CD4-positive, alpha-beta T cell (primary cell): ENCODE measurements at regions not wholly inside any gene's neighbourhood (a gene's known extent, or its start where the extent isn't known, plus 50 kb on each side); places are given as distances from the start of the nearest gene placed in this dataset.
A peak's percentile ranks its signal among the peaks of the same experiment; 100 is the strongest.

Source experiments
- ATAC-seq: fragments of 200-7000 bp; cut with Tn5 transposase; one replicate; pipeline ENCODE4 v1.10.0; 2022; ENCODE audit warnings: mild to moderate bottlenecking; ENCODE audit not compliant: poor library complexity
- CTCF ChIA-PET: fragments of 350-600 bp; sonication (Branson Sonifier 250); formaldehyde crosslinking; loops from one replicate; lab custom pipeline; 2021; ENCODE audit warnings: antibody characterized with exemption, inconsistent platforms; lab: Charles Lee
- POLR2A ChIA-PET: fragments of 350-600 bp; sonication (Branson Sonifier 250); formaldehyde crosslinking; loops from one replicate; lab custom pipeline; 2021; ENCODE audit warnings: antibody characterized with exemption, inconsistent platforms; lab: Charles Lee
- DNase-seq, 14 experiments: peaks; one replicate each; pipeline ENCODE4 v3.0.0-alpha.2; 2013 to 2020; ENCODE audit warnings: mixed read lengths in 2 of 14
- H3K27ac ChIP-seq, 2 donors: one replicate each; pipeline versions ENCODE4 v1.5.1 to v1.7.0; 2013; ENCODE audit warnings: low read length in 2 of 2, low read depth in 1 of 2, mild to moderate bottlenecking in 1 of 2
- H3K27me3 ChIP-seq, 2 experiments: 1 replicate in 1 of 2; 2 replicates in 1 of 2; pipeline versions ENCODE4 v1.6.1 to v1.7.0; 2013; ENCODE audit warnings: low read length in 2 of 2, control low read depth in 1 of 2, mild to moderate bottlenecking in 1 of 2, moderate library complexity in 1 of 2; ENCODE audit not compliant: insufficient read depth in 2 of 2, control insufficient read depth in 1 of 2
- H3K36me3 ChIP-seq: one replicate; pipeline ENCODE4 v1.6.1; 2013; ENCODE audit warnings: low read length, control low read depth; ENCODE audit not compliant: insufficient read depth
- H3K4me1 ChIP-seq: one replicate; pipeline ENCODE4 v1.6.1; 2013; ENCODE audit warnings: low read length, control low read depth; ENCODE audit not compliant: insufficient read depth
- H3K4me3 ChIP-seq: one replicate; pipeline ENCODE4 v1.5.1; 2013; ENCODE audit warnings: mild to moderate bottlenecking, low read length, moderate library complexity
- H3K9me3 ChIP-seq, 2 experiments: 1 replicate in 1 of 2; 2 replicates in 1 of 2; pipeline versions ENCODE4 v1.6.1 to v1.7.0; 2013; ENCODE audit warnings: low read length in 2 of 2, mild to moderate bottlenecking in 2 of 2, control low read depth in 1 of 2, moderate library complexity in 1 of 2; ENCODE audit not compliant: control insufficient read depth in 1 of 2, insufficient read depth in 1 of 2
- H3K27ac Mint-ChIP-seq: one replicate; pipeline ENCODE4 v1.8.0; 2020; ENCODE audit warnings: mixed read lengths
- H3K27me3 Mint-ChIP-seq: one replicate; pipeline ENCODE4 v1.8.0; 2021; ENCODE audit warnings: mixed read lengths
- H3K36me3 Mint-ChIP-seq: one replicate; pipeline ENCODE4 v1.8.0; 2021; ENCODE audit warnings: low read depth, mixed read lengths
- H3K4me1 Mint-ChIP-seq: one replicate; pipeline ENCODE4 v1.8.0; 2021; ENCODE audit warnings: low read depth, mixed read lengths
- H3K4me3 Mint-ChIP-seq: one replicate; pipeline ENCODE4 v1.8.0; 2020; ENCODE audit warnings: mild to moderate bottlenecking, mixed read lengths
- H3K9me3 Mint-ChIP-seq: one replicate; pipeline ENCODE4 v1.8.0; 2020; ENCODE audit warnings: mixed read lengths
- CTCF ChIP-seq: fragments of 200-600 bp; IDR thresholded peaks from one replicate; pipeline ENCODE4 v1.8.0; 2022; ENCODE audit warnings: antibody characterized with exemption, mild to moderate bottlenecking
- intact Hi-C, 2 experiments: fragments of 100-400 bp; cut with DNase I in 1 of 2; cut with micrococcal nuclease in 1 of 2; formaldehyde crosslinking; loops; one replicate each; pipeline versions ENCODE4 v1.15.1 to v1.9.0; 2023 to 2025; cut with DNase I, micrococcal nuclease

GRCh38 chr5:54621048-54621447, 103.5 kb downstream of the SNX18 start:
- H3K4me1 Mint-ChIP-seq, result peaks cover 8% of the 10 kb centered on the region
- no peak for DNase-seq
- ChIA-PET CTCF (no interaction called here), POLR2A (no interaction called here)
- H3K27me3 ChIP-seq, result no peaks in the 10 kb centered on the region
- no peak overlapping the region for H3K27ac ChIP-seq
- no peak for TF ChIP-seq CTCF
- H3K4me3 Mint-ChIP-seq, result no peak overlapping the region
- no peaks in the 10 kb centered on the region for H3K27me3 Mint-ChIP-seq
- H3K9me3 ChIP-seq, result no peaks in the 10 kb centered on the region
- no peak for ATAC-seq
- H3K27ac Mint-ChIP-seq, result no peak overlapping the region
- H3K9me3 Mint-ChIP-seq, result no peaks in the 10 kb centered on the region
- peaks cover 5% of the 10 kb centered on the region for H3K4me1 ChIP-seq
- no peaks in the 10 kb centered on the region for H3K36me3 ChIP-seq
- H3K4me3 ChIP-seq, result no peak overlapping the region
- intact Hi-C loops, result no loop called here
- H3K36me3 Mint-ChIP-seq, result no peaks in the 10 kb centered on the region

GRCh38 chr5:54620141-54620933, 102.8 kb downstream of the SNX18 start:
- DNase-seq (peak in 1 of 14 experiments; percentile 47), ATAC-seq (no peak)
- Mint-ChIP-seq H3K9me3 (no peaks in the 10 kb centered on the region), H3K4me1 (peaks cover 11% of the 10 kb centered on the region), H3K36me3 (no peaks in the 10 kb centered on the region), H3K27me3 (no peaks in the 10 kb centered on the region), H3K27ac (no peak overlapping the region), H3K4me3 (no peak overlapping the region)
- ChIA-PET POLR2A (no interaction called here), CTCF (no interaction called here)
- intact Hi-C loops, result no loop called here
- Histone ChIP-seq H3K27ac (no peak overlapping the region), H3K36me3 (no peaks in the 10 kb centered on the region), H3K4me1 (peaks cover 5% of the 10 kb centered on the region), H3K27me3 (no peaks in the 10 kb centered on the region), H3K9me3 (no peaks in the 10 kb centered on the region), H3K4me3 (no peak overlapping the region)
- no peak for TF ChIP-seq CTCF

- no peaks in the 10 kb centered on the region for H3K9me3 Mint-ChIP-seq
- Histone ChIP-seq H3K27me3 (no peaks in the 10 kb centered on the region), H3K4me3 (no peak overlapping the region), H3K36me3 (no peaks in the 10 kb centered on the region), H3K4me1 (peaks cover 5% of the 10 kb centered on the region), H3K27ac (no peak overlapping the region), H3K9me3 (no peaks in the 10 kb centered on the region)
- intact Hi-C loops, result no loop called here
- no peaks in the 10 kb centered on the region for H3K36me3 Mint-ChIP-seq
- peaks cover 14% of the 10 kb centered on the region for H3K4me1 Mint-ChIP-seq
- no peak for TF ChIP-seq CTCF
- DNase-seq, result no peak
- ChIA-PET POLR2A (no interaction called here), CTCF (no interaction called here)
- H3K27ac Mint-ChIP-seq, result no peak overlapping the region
- ATAC-seq, result no peak
- no peak overlapping the region for H3K4me3 Mint-ChIP-seq
- H3K27me3 Mint-ChIP-seq, result no peaks in the 10 kb centered on the region
These were observed 102.2 kb downstream of the SNX18 start for GRCh38 chr5:54619731-54620130.
